ENCODE measurements at regions not wholly inside any gene's neighbourhood (a gene's known extent, or its start where the extent isn't known, plus 50 kb on each side); places are given as distances from the start of the nearest gene placed in this dataset.

GRCh38 chrX:81390237-81390636, 188.3 kb downstream of the SH3BGRL start:
- no peak overlapping the region for H3K9ac ChIP-seq (ENCODE audit: extremely low read depth, low read length, poor library complexity, severe bottlenecking)
- no peaks in the 10 kb centered on the region for H3K36me3 ChIP-seq (ENCODE audit: control insufficient read depth, insufficient read depth, low read length)
- Mint-ChIP-seq H3K4me1 (no peaks in the 10 kb centered on the region), H3K9me3 (peaks cover 79% of the 10 kb centered on the region), H3K36me3 (ENCODE audit: low read depth) (no peaks in the 10 kb centered on the region), H3K27me3 (ENCODE audit: insufficient read depth) (no peaks in the 10 kb centered on the region), H3K27ac (no peak overlapping the region), H3K4me3 (no peak overlapping the region)
- H3K27ac ChIP-seq (ENCODE audit: low read depth, low read length) = no peak overlapping the region
- H3K4me1 ChIP-seq (ENCODE audit: control insufficient read depth, insufficient read depth, low read length) = no peaks in the 10 kb centered on the region
- peaks cover 14% of the 10 kb centered on the region for H3K9me3 ChIP-seq (ENCODE audit: control insufficient read depth, low read length)
- no peak for TF ChIP-seq CTCF (conservative IDR thresholded peaks at IDR 0.05)
- H3K4me3 ChIP-seq (ENCODE audit: low read length) = no peak overlapping the region
- no peaks in the 10 kb centered on the region for H3K27me3 ChIP-seq (ENCODE audit: control insufficient read depth, insufficient read depth, low read length, poor library complexity, severe bottlenecking)
- no peak for DNase-seq

DNA sequence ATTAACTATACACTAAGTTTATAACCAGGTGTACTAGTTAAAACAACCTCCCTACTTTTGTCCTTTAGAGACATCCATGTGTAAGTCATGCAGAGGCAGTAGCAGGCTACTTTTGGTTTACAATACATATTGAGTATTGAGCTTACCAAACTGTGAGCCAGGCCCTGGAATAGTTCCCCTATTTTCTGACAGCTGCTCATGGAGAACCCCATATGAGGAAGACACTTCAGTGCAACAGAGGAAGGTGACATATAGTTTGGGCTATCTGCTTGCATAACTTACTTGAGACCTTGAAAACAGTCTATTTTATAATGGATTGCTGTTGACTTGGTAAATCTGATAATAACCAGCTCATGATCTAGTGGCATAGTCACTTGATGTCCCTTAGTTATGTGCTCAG, 190.5 kb downstream of the SH3BGRL start:
- no peak for TF ChIP-seq CTCF (conservative IDR thresholded peaks at IDR 0.05)
- H3K9me3 ChIP-seq (ENCODE audit: control insufficient read depth, low read length) = peaks cover 14% of the 10 kb centered on the region
- no peaks in the 10 kb centered on the region for H3K27me3 ChIP-seq (ENCODE audit: control insufficient read depth, insufficient read depth, low read length, poor library complexity, severe bottlenecking)
- H3K9me3 Mint-ChIP-seq = peaks cover 67% of the 10 kb centered on the region
- no peaks in the 10 kb centered on the region for H3K36me3 Mint-ChIP-seq (ENCODE audit: low read depth)
- H3K9ac ChIP-seq (ENCODE audit: extremely low read depth, low read length, poor library complexity, severe bottlenecking) = no peak overlapping the region
- no peaks in the 10 kb centered on the region for H3K4me1 Mint-ChIP-seq
- no peak overlapping the region for H3K4me3 ChIP-seq (ENCODE audit: low read length)
- DNase-seq = no peak
- H3K27ac ChIP-seq (ENCODE audit: low read depth, low read length) = no peak overlapping the region
- H3K27me3 Mint-ChIP-seq (ENCODE audit: insufficient read depth) = no peaks in the 10 kb centered on the region
- no peak overlapping the region for H3K4me3 Mint-ChIP-seq
- H3K27ac Mint-ChIP-seq = no peak overlapping the region
- H3K4me1 ChIP-seq (ENCODE audit: control insufficient read depth, insufficient read depth, low read length) = no peaks in the 10 kb centered on the region
- H3K36me3 ChIP-seq (ENCODE audit: control insufficient read depth, insufficient read depth, low read length) = no peaks in the 10 kb centered on the region

- Mint-ChIP-seq H3K27me3 (ENCODE audit: insufficient read depth) (no peaks in the 10 kb centered on the region), H3K9me3 (peaks cover 40% of the 10 kb centered on the region), H3K27ac (no peak overlapping the region), H3K4me1 (no peaks in the 10 kb centered on the region), H3K36me3 (ENCODE audit: low read depth) (no peaks in the 10 kb centered on the region), H3K4me3 (no peak overlapping the region)
- Histone ChIP-seq H3K36me3 (ENCODE audit: control insufficient read depth, insufficient read depth, low read length) (no peaks in the 10 kb centered on the region), H3K9ac (ENCODE audit: extremely low read depth, low read length, poor library complexity, severe bottlenecking) (no peak overlapping the region), H3K4me1 (ENCODE audit: control insufficient read depth, insufficient read depth, low read length) (no peaks in the 10 kb centered on the region), H3K4me3 (ENCODE audit: low read length) (no peak overlapping the region), H3K9me3 (ENCODE audit: control insufficient read depth, low read length) (peaks cover 11% of the 10 kb centered on the region), H3K27me3 (ENCODE audit: control insufficient read depth, insufficient read depth, low read length, poor library complexity, severe bottlenecking) (no peaks in the 10 kb centered on the region), H3K27ac (ENCODE audit: low read depth, low read length) (no peak overlapping the region)
- TF ChIP-seq CTCF (conservative IDR thresholded peaks at IDR 0.05) = no peak
- DNase-seq = no peak
These were observed 203.9 kb downstream of the SH3BGRL start for GRCh38 chrX:81405781-81406180.

Data from endodermal cell (in vitro differentiated cells).